HT1080 (cell line): ENCODE measurements at regions not wholly inside any gene's neighbourhood (a gene's known extent, or its start where the extent isn't known, plus 50 kb on each side); places are given as distances from the start of the nearest gene placed in this dataset.
"Not testable (repeated sequence)": the region's sequence is repeated elsewhere in the genome, so short reads cannot be mapped to it uniquely, and the experiment has no call there.

Experiments used
- DNase-seq: peaks from one replicate; pipeline ENCODE4 v3.0.0-alpha.2; 2015; ENCODE audit warnings: low read depth

- no peak for DNase-seq
Measured at GRCh38 chr3:181609030-181609767, 102.5 kb upstream of the SOX2 start.

- no peak for DNase-seq
Measured at GRCh38 chr3:181604267-181604666, 107.5 kb upstream of the SOX2 start.

DNA sequence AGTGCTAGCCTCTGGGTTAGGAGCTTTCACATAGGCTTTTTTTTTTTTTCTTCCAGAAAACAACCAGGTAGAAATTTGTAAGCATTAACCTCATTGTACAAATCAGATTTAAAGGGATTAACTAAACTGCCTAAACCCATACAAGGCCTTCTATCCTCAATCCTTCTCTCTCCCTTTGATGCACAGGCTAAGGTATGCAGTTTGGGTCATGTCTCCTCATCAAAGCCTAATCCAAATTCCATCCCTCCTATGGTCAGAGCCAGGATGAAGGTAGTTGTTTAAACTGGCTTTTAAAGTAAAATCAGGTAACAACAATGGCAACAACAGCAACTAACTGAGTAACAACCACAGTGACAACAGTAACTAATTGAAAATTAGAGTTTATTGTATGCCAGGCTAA is 115.6 kb upstream of the SOX2 start:
- no peak for DNase-seq

- DNase-seq: not testable (repeated sequence)
Measured at GRCh38 chr3:181590939-181591338, 120.8 kb upstream of the SOX2 start.

DNA sequence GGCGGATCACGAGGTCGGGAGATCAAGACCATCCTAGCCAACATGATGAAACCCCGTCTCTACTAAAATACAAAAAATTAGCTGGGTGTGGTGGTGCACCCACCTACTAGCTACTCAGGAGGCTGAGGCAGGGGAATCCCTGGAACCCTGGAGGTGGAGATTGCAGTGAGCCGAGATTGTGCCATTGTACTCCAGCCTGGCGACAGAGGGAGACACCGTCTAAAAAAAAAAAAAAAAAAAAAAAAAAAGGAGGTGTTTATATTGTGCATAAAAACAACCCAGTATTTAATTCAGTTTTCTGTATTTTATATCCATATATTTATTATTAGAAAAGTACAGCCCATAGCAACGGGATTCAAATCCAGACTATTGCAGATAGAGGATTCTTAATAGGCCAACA is 129.1 kb upstream of the SOX2 start:
- no peak for DNase-seq

- no peak for DNase-seq
Measured at GRCh38 chr3:181581656-181582055, 130.1 kb upstream of the SOX2 start.

DNA sequence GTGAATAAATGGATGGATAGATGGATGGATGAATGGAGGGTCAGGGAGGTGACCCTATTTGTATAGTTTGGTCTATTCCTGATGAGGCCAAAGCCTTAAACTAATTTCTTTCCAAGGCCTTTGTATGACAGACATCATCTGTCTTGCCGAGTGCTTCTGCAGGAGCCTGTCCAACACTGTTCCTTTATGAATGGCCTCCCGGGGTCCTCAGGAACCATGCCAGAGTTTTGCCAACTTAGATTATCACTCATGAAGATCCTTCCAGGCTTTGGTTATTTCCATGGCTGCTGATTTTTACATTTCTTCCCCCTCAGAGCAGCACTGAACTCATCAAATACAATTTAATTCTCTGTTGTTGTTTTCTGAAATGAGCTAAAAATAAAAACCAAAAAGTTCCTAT is 133.0 kb upstream of the SOX2 start:
- DNase-seq: no peak

GRCh38 chr3:181572432-181572831 is 139.3 kb upstream of the SOX2 start:
- no peak for DNase-seq

DNA sequence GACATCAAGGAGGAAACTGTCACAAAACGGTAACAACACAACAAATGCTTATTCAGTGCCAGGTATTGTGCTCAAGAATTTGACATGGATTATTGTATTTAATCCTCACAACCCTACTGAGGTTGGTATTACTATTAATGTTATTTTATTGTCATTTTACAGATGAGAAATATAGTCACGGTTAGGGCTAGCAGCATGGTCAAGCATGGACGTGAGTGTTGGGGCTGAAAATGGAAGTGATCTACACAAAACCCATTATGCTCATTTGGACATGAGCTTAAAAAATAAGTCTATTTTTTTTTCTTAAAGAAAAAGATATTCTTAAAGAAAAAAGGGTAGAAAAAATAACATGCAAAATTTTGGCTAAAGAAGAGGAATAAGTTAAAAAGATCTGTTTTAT is 141.3 kb upstream of the SOX2 start:
- DNase-seq: no peak

- DNase-seq: no peak
Measured at GRCh38 chr3:181569356-181569940, 142.3 kb upstream of the SOX2 start.

DNA sequence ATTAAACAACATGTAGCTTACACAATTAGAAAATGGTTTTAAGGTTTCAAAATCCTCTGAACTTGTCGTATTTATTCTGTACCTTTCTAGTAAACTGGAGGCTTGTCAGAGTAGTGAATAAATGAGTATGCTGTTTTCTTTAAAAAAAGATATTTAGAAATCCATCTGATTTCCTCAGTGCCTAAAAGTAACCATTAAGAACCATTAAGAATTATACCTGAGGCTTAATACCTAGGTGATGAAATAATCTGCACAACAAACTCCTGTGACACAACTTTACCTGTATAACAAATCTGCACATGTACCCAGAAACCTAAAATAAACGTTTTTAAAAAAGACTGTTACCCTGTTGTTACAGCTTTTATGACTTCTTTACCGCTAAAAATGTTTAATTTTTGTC is 143.0 kb upstream of the SOX2 start:
- DNase-seq: no peak

GRCh38 chr3:181568248-181568647 is 143.5 kb upstream of the SOX2 start:
- DNase-seq: peak; percentile 17

DNA sequence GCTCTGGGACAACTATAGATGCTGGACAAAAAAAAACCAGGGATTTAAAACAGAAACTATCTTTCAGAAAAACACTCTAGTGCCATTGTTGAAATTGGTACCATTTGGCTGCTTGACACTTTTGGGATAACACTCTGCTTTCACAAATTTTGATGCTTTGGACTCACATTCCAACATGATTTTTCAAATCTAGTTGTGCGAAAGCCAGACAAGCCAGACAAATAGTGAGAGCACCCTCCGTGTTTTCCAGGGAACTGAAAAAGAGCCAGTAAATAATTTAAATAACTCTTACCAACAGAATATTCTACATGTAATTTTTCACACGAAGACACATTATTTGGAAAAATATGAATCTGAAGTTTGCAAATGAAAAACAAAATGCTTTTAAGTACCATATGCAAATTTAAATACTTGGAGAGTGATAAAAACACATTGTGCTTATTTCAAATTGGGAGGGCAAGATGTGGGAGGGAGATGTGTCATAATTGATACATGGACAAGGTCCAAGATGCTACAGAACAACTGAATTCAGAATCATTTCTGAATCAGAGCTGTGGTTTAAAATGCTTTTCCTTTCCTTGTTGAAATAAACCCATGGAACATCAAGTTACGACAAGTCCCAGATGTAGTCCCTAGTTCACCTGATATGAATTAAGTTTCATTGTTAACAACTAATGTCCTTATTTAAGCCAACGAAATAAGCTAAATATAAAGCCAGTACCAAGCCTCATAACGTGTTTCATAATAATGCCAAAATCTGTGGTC is 144.2 kb upstream of the SOX2 start:
- DNase-seq: peak; percentile 58

DNA sequence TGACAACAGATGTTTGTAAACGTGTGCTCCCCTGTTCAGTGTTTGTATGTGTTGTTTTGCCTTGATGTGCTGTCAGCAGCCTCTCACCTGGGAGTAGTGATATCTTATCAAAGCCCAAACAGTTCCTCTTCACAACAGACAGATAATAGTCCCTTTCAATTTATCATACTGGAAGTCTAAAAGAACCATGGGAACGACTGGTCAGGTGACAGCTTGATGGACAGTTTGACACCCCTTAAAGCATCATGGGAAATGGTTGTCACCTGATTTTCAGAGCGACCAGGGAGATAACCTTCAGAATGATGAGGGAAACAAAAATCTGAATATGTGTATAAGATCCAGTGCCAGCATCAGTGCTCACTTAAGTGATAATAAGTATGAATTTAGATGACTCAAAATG is 146.3 kb upstream of the SOX2 start:
- no peak for DNase-seq

DNA sequence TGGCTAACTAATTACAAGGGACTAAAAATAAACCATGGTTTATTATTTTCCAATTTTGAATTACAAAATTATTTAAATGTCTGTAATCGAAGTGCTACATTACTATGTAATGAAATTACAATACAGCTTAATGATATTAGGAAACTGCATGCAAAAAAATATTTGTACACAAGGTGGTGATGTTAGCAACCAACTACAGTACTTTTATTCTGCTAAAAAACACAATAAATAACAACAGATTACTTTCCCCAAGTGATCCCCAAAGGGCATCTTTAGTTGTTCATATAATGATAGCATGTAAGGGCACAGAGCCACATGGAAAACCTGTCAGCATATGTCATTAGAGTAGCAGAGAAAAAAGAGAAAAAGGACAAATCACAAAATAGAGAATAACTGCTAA is 147.5 kb upstream of the SOX2 start:
- no peak for DNase-seq

GRCh38 chr3:181561139-181562031 is 150.3 kb upstream of the SOX2 start:
- DNase-seq: no peak

DNA sequence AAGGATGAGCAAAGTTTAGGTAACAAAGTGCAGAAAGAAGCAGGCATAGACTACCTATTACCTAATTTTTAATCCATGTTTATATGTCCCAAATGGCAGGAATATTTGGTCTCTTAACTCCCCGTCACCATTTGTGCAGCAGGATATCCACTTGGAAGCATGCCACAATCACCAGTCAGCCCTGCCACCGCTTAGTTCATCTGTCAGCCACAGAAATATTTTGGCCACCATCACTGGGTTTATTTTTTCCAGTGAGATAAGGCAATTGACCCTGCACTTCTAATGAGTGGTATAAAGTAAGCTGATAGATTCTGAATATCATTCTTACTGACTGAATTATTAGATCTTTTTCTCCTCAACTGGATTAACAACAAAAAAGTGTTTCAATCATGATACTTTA is 152.9 kb upstream of the SOX2 start:
- DNase-seq: no peak

GRCh38 chr3:181555681-181556080 is 156.0 kb upstream of the SOX2 start:
- no peak for DNase-seq

GRCh38 chr3:181554233-181554765 is 157.4 kb upstream of the SOX2 start:
- DNase-seq: no peak

GRCh38 chr3:181549266-181549665 is 162.5 kb upstream of the SOX2 start:
- DNase-seq: peak; percentile 26

- DNase-seq: peak; percentile 56
Measured at GRCh38 chr3:181541414-181541813, 170.3 kb upstream of the SOX2 start.
